Stimulated activated CD4-positive, alpha-beta T cell treated with anti-CD3 and anti-CD28 coated beads, Interleukin-12 subunit alpha, Interleukin-12 subunit beta, amount 100 ng/mL, for 48 hours (primary cell): ENCODE measurements at regions not wholly inside any gene's neighbourhood (a gene's known extent, or its start where the extent isn't known, plus 50 kb on each side); places are given as distances from the start of the nearest gene placed in this dataset.
"Not testable (repeated sequence)": the region's sequence is repeated elsewhere in the genome, so short reads cannot be mapped to it uniquely, and the experiment has no call there.

ENCODE experiments used
- DNase-seq, 3 donors: peaks; one replicate each; pipeline ENCODE4 v3.0.0-alpha.2; 2020; ENCODE audit warnings: low read depth in 2 of 3, low spot score in 1 of 3

DNA sequence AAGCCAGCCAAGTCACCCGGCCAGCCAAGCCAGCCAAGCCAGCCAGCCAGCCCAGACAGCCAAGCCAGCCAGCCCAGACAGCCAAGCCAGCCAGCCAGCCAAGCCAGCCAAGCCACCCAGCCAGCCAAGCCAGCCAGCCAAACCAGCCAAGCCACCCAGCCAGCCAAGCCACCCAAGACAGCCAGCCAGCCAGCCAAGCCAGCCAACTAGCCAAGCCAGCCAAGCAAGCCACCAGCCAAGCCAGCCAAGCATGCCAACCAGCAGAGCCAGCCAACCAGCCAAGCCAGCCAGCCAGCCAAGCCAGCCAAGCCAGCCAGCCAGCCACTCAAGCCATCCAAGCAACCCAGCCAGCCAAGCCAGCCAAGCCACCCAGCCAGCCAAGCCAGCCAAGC is 323.1 kb upstream of the PLGLB2 start:
- not testable (repeated sequence) for DNase-seq

DNA sequence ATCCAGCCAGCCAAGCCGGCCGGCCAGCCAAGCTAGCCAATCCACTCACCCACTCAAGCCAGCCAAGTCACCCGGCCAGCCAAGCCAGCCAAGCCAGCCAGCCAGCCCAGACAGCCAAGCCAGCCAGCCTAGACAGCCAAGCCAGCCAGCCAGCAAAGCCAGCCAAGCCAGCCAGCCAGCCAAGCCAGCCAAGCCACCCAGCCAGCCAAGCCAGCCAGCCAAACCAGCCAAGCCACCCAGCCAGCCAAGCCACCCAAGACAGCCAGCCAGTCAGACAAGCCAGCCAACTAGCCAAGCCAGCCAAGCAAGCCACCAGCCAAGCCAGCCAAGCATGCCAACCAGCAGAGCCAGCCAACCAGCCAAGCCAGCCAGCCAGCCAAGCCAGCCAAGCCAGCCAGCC is 322.7 kb upstream of the PLGLB2 start:
- DNase-seq: not testable (repeated sequence)

DNA sequence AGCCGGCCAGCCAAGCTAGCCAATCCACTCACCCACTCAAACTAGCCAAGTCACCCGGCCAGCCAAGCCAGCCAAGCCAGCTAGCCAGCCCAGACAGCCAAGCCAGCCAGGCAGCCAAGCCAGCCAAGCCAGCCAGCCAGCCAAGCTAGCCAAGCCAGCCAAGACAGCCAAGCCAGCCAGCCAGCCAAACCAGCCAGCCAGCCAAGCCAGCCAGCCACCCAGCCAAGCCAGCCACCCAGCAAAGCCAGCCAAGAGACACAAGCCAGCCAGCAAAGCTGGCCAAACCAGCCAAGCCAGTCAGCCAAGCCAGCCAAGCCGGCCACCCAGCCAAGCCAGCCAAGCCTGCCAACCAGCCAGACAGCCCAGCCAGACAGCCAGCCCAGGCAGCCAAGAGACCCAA is 322.2 kb upstream of the PLGLB2 start:
- not testable (repeated sequence) for DNase-seq

DNA sequence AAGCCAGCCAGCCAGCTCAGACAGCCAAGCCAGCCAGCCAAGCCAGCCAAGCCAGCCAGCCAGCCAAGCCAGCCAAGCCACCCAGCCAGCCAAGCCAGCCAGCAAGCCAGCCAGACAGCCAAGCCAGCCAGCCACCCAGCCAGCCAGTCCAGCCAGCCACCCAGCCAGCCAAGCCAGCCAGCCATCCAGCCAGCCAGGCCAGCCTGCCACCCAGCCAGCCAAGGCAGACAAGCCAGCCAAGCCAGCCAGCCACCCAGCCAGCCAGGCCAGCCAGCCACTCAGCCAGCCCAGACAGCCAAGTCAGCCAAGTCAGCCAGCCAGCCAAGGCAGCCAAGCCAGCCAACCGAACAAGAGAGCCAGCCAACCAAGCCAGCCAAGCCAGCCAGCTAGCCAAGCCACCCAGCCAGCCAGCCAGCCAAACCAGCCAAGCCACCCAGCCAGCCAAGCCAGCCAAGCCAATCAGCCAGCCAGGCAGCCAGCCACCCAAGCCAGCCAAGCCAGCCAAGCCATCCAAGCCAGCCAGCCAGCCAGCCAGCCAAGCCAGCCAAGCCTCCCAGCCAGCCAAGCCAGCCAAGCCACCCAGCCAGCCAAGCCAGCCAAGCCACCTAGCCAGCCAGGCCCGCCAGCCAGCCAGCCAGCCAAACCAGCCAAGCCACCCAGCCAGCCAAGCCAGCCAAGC is 319.3 kb upstream of the PLGLB2 start:
- DNase-seq: not testable (repeated sequence)

DNA sequence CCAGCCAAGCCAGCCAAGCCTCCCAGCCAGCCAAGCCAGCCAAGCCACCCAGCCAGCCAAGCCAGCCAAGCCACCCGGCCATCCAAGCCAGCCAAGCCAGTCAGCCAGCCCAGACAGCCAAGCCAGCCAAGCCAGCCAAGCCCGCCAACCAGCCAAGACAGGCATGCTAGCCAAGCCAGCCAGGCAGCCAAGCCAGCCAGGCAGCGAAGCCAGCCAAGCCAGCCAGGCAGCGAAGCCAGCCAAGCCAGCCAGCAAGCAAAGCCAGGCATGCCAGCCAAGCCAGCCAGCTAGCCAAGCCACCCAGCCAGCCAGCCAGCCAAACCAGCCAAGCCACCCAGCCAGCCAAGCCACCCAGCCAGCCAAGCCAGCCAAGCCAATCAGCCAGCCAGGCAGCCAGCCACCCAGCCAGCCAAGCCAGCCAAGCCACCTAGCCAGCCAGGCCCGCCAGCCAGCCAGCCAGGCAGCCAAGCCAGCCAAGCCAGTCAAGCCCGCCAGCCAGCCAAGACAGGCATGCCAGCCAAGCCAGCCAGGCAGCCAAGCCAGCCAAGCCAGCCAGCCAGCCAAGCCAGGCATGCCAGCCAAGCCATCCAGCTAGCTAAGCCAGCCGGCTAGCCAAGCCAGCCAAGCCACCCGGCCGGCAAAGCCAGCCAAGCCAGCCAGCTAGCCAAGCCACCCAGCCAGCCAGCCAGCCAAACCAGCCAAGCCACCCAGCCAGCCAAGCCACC is 318.5 kb upstream of the PLGLB2 start:
- DNase-seq: not testable (repeated sequence)

DNA sequence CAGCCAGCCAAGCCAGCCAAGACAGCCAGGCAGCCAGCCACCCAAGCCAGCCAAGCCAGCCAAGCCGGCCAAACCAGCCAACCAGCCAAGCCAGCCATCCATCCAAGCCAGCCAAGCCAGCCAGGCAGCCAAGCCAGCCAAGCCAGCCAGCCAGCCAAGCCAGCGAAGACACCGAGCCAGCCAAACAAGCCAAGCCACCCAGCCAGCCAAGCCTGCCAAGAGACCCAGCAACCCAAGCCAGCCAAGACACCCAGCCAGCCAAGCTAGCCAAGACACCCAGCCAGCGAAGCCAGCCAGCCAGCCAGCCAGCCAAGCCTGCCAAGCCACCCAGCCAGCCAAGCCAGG is 318.0 kb upstream of the PLGLB2 start:
- DNase-seq: not testable (repeated sequence)

DNA sequence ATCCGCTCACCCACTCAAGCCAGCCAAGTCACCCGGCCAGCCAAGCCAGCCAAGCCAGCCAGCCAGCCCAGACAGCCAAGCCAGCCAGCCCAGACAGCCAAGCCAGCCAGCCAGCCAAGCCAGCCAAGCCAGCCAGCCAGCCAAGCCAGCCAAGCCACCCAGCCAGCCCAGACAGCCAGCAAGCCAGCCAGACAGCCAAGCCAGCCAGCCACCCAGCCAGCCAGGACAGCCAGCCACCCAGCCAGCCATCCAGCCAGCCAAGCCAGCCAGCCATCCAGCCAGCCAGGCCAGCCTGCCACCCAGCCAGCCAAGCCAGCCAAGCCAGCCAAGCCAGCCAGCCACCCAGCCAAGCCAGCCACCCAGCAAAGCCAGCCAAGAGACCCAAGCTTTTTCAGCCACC is 316.8 kb upstream of the PLGLB2 start:
- DNase-seq: not testable (repeated sequence)

DNA sequence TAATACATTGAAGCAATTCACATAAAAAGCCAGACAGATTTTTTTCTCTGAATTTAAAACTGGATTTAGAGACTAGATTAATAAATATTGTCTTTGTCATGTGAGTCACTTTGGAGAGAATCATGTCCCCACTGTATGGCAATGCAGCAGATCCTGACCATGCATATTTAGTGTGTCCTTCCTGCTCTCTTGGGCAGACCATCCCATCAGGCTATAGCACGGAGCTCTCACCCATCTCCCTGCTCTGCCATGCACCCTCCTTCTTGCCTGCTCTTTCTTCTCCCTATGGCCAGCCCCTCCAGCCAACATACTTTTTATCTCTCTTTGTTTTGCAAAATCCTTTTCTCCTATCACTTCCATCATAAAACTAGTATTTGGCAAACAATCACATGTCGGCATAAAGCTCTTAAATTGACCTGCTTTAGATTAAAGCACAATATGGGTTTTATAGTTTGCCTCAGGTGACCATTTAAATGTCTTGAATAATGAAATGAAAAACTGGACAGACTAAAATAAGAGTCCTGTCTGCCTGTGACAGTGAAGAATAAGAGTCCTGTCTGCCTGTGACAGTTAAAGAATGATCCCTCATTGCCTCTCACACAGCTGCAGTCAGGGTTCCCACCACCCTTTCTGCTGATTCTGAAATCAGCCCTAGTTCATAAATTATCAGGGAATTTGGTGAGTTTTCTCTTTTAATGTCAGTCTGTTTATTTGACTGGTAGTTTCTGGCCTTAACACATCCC is 315.0 kb upstream of the PLGLB2 start:
- not testable (repeated sequence) for DNase-seq

DNA sequence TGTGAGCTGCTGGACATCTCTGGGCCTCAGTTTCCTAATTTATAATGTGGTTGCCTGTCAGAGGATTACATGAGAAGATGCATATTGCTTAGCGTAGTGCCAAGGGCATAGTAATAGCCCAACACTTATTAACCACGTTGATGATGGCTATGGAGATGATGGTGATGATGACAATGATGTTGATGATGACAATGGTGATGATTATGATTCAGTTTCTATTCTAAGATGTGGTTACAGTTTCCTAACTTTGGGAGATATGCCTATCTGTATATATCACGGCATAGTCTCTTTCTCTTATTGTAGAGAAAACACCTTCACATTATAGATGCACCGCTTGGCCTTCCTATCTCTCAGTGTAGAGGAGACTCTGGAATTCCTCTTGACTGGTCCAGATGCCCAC is 311.9 kb upstream of the PLGLB2 start:
- not testable (repeated sequence) for DNase-seq

DNA sequence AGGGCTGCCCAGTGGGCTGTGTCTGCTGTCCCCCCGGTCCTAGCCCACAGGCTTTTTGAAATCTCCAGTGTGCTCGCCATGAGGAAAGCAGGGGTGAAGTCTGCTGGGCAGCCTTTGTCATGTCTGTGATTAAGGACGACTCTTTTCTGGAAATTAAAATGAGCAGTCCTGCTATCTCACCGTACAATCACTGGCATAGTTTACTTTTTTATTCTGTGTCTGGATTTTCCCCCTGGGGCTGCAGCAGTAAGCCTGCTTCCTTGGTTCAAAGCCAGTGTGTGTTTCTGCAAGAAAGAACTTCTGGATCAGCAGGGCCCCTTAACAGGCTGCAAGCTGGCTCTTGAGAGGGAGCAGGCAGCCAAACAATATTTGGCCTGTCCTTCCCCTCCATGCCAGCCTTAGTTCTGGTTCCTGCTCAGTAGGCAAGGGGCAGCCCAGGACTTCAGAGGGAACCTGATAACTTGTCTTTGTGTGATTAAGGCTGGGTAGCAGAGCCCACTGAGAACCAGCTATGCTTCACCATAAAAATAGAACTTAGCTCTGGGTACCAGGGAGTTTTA is 310.1 kb upstream of the PLGLB2 start:
- DNase-seq: not testable (repeated sequence)

DNA sequence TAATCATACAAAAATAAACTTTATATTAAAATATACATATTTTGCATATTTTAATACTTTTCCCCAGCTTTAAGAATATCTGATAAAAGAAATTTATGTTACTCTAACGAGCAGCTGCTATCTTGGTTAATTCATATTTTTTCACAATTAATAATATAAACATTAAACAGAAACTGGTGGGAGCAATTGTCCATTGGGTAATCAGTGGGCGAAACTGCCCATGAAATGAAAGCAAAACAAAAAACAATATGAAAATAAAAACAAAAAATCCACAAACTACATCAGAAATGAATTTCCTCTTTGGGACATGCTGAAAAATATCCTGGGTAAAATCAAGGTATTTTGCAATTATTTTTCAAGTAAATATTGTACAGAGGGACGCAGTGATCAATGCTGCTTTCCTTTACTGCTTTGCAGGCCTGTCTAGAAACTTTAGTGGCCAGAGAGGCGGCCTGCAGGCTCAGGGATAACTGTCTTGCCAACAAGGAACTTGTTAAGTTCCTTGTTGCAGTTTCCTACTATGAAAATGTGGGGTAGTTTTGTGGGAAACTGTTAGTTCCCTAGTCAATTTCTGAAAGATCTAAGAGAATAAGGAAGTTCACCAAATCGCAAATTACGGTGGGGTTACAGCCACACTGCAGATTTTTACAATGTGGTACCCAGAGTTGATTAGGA is 309.0 kb upstream of the PLGLB2 start:
- not testable (repeated sequence) for DNase-seq

DNA sequence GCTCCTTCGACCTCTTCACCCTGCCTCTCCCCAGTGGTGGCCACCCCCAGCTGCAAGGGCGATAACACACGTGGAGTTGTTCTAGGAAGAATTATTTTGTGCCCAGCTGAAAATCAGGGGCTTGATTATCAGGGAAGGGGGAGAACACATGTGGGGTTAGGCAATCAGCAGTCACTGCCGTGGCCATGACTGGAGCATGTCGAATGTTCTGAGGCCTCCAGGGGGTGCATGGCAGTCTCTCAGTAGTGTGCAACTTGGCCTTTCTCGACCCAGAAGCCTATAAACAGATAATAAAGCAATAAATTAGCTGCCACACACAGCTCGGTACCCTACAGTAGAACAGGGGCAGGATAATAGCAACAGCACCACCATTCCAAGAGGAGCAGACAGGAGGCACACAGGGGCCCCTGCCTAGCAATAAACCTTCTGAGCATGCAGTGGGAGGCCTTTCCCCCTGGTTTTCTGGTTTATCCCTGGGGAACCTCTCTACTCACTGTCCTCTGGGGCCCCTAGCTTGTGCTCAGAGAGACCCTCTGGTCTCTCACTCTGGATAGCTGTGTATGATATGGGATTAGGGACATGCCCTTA is 308.2 kb upstream of the PLGLB2 start:
- DNase-seq: not testable (repeated sequence)

DNA sequence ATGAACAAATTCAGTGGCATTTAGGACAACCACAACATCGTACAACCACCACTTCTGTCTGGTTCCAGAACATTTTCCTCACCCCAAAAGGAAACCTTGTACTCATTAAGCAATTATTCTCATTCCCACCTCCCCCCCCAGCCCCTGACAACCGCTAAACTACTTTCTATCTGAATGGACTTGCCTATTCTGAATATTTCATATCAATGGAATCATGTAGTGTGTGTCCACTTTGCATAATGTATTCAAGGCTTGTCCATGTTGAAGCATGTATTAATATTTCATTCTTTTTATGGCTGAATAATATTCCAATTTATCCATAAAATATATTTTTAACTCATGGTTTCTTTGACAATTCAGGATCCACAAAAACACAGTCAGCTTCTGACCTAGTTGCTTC is 307.2 kb upstream of the PLGLB2 start:
- not testable (repeated sequence) for DNase-seq

DNA sequence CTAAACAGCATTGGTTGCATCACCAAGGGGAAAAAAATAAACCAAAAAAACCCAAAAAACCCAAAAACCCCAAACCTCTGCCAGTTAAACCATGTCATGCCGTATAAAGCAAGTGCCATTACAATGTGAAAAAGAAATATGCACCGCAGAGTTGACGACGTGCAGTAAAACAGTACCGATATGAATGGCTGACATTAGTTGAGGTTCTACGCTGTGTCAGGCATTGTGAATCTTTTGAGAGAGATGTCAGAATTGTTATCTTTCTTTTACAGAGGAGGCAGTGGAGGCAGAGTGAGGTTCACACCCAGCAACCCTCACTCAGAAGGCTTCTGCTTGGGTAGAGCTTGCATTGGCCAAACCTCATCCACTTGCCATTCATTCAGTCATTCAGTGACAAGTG is 306.5 kb upstream of the PLGLB2 start:
- DNase-seq: not testable (repeated sequence)

DNA sequence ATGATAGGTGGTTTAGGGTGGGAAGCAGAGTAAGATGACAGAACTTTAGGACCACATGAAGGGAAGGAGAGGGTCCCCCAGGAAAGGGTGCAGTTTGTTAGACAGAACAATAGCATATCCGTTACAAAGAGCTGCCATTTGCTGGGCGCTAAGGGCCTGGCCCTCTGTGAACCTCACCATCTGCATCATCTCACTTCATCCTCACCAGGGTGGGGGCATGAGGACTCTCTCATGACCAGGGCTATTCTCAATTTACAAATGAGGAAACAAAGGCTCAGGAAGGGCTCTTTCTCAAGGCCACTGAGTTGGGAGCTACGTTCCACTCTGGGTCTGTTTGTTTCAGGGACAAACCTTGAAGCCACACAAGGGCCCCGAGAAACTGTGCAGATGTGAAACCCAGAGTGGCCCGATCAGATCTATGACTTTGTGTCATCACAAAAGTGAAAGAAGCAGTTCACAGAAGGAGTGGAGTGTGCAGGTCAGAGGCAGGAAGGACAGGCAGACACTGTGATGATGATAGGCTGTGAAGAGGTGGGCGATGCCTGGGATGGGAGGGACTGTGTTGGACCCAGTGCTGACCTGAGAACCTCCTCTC is 304.8 kb upstream of the PLGLB2 start:
- peak in 2 of 3 donors; percentile 37 to 53 for DNase-seq

DNA sequence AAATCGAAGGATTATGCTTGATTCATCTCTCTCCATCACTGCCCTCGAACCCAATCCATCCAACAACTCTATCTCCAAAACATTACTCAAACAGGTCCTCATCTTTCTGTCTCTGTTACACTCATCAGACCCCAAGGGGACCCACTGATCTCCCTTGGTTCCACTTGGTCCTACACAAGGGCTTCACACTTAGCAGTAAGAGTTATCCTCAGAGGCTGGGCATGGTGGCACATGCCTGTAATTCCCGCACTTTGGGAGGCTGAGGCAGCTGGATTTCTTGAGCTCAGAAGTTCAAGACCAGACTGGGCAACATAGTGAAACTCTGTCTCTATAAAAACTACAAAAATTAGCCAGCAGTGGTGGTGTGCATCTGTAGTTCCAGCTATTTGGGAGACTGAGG is 302.9 kb upstream of the PLGLB2 start:
- not testable (repeated sequence) for DNase-seq

DNA sequence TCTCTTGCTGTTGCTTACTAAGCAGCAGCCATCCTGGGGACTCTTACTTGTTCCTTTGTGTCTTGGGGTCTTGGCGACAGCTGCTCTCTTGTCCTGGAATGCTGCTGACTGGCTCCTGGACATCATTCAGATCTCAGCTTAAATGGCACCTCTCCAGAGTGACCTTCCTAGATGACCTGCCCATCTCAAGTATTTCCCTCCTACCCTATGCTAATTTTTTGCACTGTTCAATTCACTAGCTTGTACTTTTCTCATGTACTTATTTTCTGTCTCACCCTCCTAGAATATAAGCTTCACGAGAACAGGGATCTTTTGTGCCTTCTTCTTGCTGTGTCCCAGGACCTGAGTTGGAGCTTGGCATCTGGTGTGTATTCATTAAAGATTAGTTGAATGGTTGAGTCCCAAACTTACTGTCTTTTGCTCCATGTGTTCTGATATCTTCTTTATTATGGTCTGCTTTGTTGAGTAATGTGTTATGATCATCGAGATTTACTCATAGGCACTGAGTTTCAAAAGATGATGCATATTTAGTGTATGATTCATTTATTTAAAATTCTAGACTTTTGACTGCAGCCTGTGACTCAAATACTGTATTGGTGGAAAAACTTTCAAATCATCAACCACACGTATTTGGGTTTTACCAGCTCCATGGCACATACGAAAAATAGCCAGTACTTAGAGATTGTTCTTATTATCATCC is 302.1 kb upstream of the PLGLB2 start:
- DNase-seq: not testable (repeated sequence)

DNA sequence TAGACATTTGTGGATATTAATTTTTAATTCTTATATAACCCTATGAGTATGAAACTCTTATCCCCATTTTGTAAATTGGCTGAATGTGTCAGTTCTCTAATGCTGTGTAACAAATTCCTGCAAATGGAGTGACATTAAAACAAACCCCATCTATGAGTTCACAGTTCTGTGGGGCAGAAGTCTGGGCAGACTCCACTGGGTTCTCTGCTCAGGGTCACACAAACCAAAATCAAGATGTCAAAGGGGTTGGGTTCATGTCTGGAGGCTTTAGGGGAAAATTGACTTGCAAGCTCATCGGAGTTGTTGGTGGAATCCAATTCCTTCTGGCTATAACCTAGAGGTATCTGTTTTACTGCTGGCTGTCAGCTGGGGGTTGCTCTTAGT is 301.6 kb upstream of the PLGLB2 start:
- not testable (repeated sequence) for DNase-seq

DNA sequence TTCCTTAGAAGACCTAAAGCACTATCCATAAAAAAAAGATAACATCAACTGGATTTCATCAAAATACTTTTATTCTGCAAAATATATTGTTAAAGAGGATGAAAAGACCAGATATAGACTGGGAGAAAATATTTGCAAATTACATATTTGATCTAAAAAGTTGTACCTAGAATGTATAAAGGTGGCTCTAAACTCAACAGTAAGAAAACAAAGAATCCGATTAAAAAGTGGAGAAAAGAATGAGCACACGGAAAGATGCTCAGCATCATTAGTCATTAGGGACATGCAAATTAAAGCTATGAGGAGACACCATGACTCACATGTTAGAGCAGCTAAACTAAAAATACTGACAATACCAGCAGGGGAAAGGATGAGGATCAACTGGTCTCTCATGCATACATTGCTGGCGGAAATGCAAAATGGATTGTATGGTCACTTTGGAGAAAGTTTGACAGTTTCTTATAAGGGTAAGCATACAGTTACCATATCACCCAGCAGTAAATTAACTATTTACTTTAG is 298.4 kb upstream of the PLGLB2 start:
- DNase-seq: not testable (repeated sequence)

DNA sequence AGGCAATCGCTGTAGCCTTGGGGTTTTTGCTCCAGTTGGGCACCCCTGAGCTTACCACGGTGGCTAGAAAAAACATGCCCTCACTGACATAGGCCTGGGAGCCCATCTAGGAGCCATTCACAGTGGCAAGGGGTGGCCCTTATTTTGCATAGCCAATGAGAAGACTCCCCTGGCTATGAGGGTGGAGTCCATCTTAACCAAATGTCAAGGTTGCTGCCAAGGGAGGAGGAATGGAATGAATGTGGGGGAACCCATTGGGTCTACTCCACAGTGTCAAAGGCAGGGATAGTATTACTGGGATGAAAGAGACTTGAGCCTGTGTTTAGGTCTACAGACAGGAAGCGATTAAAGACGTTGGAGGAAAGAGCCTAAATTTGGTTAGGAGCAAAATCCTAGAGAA is 295.7 kb upstream of the PLGLB2 start:
- DNase-seq: not testable (repeated sequence)
